ENCODE measurements at regions not wholly inside any gene's neighbourhood (a gene's known extent, or its start where the extent isn't known, plus 50 kb on each side); places are given as distances from the start of the nearest gene placed in this dataset.

DNA sequence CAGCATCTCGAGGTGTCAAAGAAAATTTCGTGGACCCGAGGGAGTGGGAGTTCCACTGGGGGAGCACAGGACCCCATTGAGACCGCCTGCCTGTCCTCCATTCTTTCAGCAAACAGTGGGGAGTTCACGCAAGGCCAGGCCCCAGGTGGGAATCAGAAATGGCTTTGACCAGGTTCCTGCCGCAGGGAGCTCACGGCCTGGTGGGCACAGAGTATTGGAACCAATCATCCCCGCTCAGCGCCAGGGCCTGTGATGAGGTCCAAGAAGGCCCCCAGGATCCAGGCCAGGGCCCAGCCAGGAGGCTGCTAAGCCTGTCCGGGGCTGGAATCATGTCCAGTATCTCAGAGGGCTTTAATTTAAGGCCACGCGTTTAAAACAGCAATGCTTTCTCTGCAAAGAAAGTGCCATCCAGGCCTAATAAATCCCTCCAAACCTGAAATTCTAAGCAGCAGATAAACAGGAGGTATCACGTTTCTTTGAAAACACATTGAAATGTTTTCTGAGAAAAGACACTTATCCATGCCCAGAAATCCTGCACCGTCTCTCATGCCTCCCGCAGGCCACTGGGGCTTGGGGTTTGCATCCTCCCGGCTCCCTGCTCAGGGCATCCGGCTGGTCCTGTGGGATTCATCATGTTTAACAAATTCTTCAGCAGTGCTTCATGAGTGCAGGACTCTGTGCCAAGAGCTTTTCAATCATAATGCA, 125.7 kb downstream of the OAT start:
- TF ChIP-seq ZNF302 (tag by site-specific recombination; IDR thresholded peaks at IDR 0.05; ENCODE audit: low read depth): no peak
- no peak for TF ChIP-seq INSM2 (tag by site-specific recombination; IDR thresholded peaks at IDR 0.05)
- TF ChIP-seq ZNF747 (tag by site-specific recombination; IDR thresholded peaks at IDR 0.05): no peak
- TF ChIP-seq HOXC10 (CRISPR knock-in tag; IDR thresholded peaks at IDR 0.05): no peak
- no peak for TF ChIP-seq ZNF571 (tag by site-specific recombination; IDR thresholded peaks at IDR 0.05)
- TF ChIP-seq ZNF473 (tag by site-specific recombination; IDR thresholded peaks at IDR 0.05): no peak
- TF ChIP-seq ZNF274 (IDR thresholded peaks at IDR 0.05; ENCODE audit: low read length): no peak
- TF ChIP-seq ZNF274 (tag by site-specific recombination; IDR thresholded peaks at IDR 0.05; ENCODE audit: borderline replicate concordance): no peak
- TF ChIP-seq CTCF (tag by site-specific recombination; IDR thresholded peaks at IDR 0.05): no peak
- TF ChIP-seq ZNF394 (tag by site-specific recombination; IDR thresholded peaks at IDR 0.05; ENCODE audit: borderline replicate concordance): no peak
- TF ChIP-seq ZNF664 (tag by site-specific recombination; IDR thresholded peaks at IDR 0.05): no peak

All from HEK293 (cell line).